Keratinocyte (primary cell): ENCODE measurements at regions not wholly inside any gene's neighbourhood (a gene's known extent, or its start where the extent isn't known, plus 50 kb on each side); places are given as distances from the start of the nearest gene placed in this dataset.

Source experiments
- DNase-seq: peaks from one replicate; pipeline ENCODE4 v3.0.0-alpha.2; 2011; ENCODE audit warnings: low read depth, missing footprints, low spot score
- FAIRE-seq: peaks from 2 replicates; lab custom pipeline; 2011; peaks lifted over from hg19 to GRCh38; lab: Jason Lieb, UNC
- H2AFZ ChIP-seq: 2 replicates; pipeline ENCODE4 v1.6.0; 2012; ENCODE audit warnings: low read length, control low read depth, inconsistent platforms; ENCODE audit not compliant: control insufficient read depth
- H3K27ac ChIP-seq: 2 replicates; pipeline ENCODE4 v1.5.1; 2011; ENCODE audit warnings: low read length; ENCODE audit not compliant: control insufficient read depth, insufficient read depth
- H3K27me3 ChIP-seq: 3 replicates; pipeline ENCODE4 v1.6.0; 2011; ENCODE audit warnings: low read length; ENCODE audit not compliant: control insufficient read depth, insufficient read depth; ENCODE audit errors: extremely low read depth
- H3K36me3 ChIP-seq, 2 experiments: 2 replicates in 1 of 2; 3 replicates in 1 of 2; pipeline ENCODE4 v1.5.1; 2011; ENCODE audit warnings: low read length in 2 of 2, mild to moderate bottlenecking in 1 of 2; ENCODE audit not compliant: control insufficient read depth in 2 of 2, insufficient read depth in 2 of 2; ENCODE audit errors: extremely low read depth in 1 of 2
- H3K4me1 ChIP-seq: 3 replicates; pipeline ENCODE4 v1.5.1; 2011; ENCODE audit warnings: low read length; ENCODE audit not compliant: control insufficient read depth, insufficient read depth; ENCODE audit errors: extremely low read depth
- H3K4me2 ChIP-seq: 3 replicates; pipeline ENCODE4 v1.6.0; 2011; ENCODE audit warnings: low read depth, low read length; ENCODE audit not compliant: control insufficient read depth, insufficient read depth; ENCODE audit errors: extremely low read depth
- H3K4me3 ChIP-seq, 3 experiments: fragments of 200-600 bp in 1 of 3; sonication (generic) in 1 of 3; 2 replicates in 2 of 3; 3 replicates in 1 of 3; pipeline ENCODE4 v1.5.1; 2011 to 2016; ENCODE audit warnings: low read length in 3 of 3, mild to moderate bottlenecking in 3 of 3, control low read depth in 2 of 3, inconsistent platforms in 1 of 3, low read depth in 1 of 3, mixed read lengths in 1 of 3, mixed run types in 1 of 3, moderate library complexity in 1 of 3; ENCODE audit not compliant: control insufficient read depth in 2 of 3, insufficient read depth in 2 of 3; ENCODE audit errors: extremely low read depth in 1 of 3
- H3K79me2 ChIP-seq: 2 replicates; pipeline ENCODE4 v1.6.0; 2012; ENCODE audit warnings: low read length; ENCODE audit not compliant: control insufficient read depth, insufficient read depth
- H3K9ac ChIP-seq: 3 replicates; pipeline ENCODE4 v1.6.0; 2011; ENCODE audit warnings: low read length; ENCODE audit not compliant: control insufficient read depth, insufficient read depth; ENCODE audit errors: extremely low read depth
- H3K9me1 ChIP-seq: 3 replicates; pipeline ENCODE4 v1.6.0; 2011; ENCODE audit warnings: low read length; ENCODE audit not compliant: control insufficient read depth, insufficient read depth; ENCODE audit errors: extremely low read depth
- H3K9me3 ChIP-seq: 2 replicates; pipeline ENCODE4 v1.5.1; 2012; ENCODE audit warnings: low read depth, low read length; ENCODE audit not compliant: control insufficient read depth
- H4K20me1 ChIP-seq: 3 replicates; pipeline ENCODE4 v1.6.0; 2011; ENCODE audit warnings: low read length; ENCODE audit not compliant: control insufficient read depth, insufficient read depth; ENCODE audit errors: extremely low read depth
- CTCF ChIP-seq, 3 experiments: IDR thresholded peaks in 1 of 3; conservative IDR thresholded peaks in 1 of 3; optimal IDR thresholded peaks in 1 of 3; 2 replicates in 2 of 3; 3 replicates in 1 of 3; pipeline versions ENCODE3 to v1.5.1; 2011; ENCODE audit warnings: low read length in 3 of 3, mild to moderate bottlenecking in 3 of 3, moderate library complexity in 2 of 3, control low read depth in 1 of 3, inconsistent platforms in 1 of 3; ENCODE audit not compliant: insufficient read depth in 2 of 3; ENCODE audit errors: extremely low read depth in 1 of 3
- EZH2 ChIP-seq: IDR thresholded peaks from one replicate; pipeline ENCODE4 v1.6.1; 2012; ENCODE audit warnings: inconsistent platforms, mild to moderate bottlenecking, low read length, moderate library complexity
- dilution Hi-C: fragments of 300-500 bp; cut with MboI; formaldehyde crosslinking; loops from one replicate; pipeline ENCODE4 v1.7.0; 2020; ENCODE audit warnings: low sequenced_read_pairs; ENCODE audit not compliant: extremely low pct_ligation_motif_present

DNA sequence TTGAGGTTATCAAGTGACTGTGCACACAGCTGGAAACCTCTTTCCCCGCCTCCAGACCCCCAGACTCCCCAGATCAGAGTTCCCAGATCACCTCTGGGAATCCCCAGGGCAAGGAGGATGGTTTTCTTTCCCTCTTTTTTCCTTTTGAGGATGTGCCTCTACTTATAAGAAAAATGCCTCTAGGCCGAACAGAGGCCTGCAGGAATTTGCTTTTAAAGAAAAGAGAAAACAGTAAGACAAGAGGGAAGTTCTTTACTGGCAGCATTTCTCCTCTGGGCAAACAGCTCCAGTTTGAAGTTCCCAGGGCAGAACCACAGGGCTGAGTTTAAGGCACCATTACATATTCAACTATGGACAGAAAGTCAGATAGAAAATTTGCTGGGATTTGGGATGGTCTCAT, 837.9 kb upstream of the LCORL start:
- H4K20me1 ChIP-seq, result no peaks in the 10 kb centered on the region
- no peak overlapping the region for H2AFZ ChIP-seq
- H3K36me3 ChIP-seq, result no peaks in the 10 kb centered on the region
- H3K9me3 ChIP-seq, result no peaks in the 10 kb centered on the region
- H3K79me2 ChIP-seq, result no peaks in the 10 kb centered on the region
- DNase-seq (no peak), FAIRE-seq (no peak)
- H3K9ac ChIP-seq, result no peak overlapping the region
- H3K27ac ChIP-seq, result no peak overlapping the region
- H3K4me3 ChIP-seq, result no peak overlapping the region
- H3K9me1 ChIP-seq, result no peaks in the 10 kb centered on the region
- H3K27me3 ChIP-seq, result no peaks in the 10 kb centered on the region
- dilution Hi-C loops, result no loop called here
- no peak overlapping the region for H3K4me2 ChIP-seq
- H3K4me1 ChIP-seq, result no peaks in the 10 kb centered on the region
- no peak for TF ChIP-seq CTCF (optimal IDR thresholded peaks at IDR 0.05 in 1 of 3, IDR thresholded peaks at IDR 0.05 in 1 of 3, conservative IDR thresholded peaks at IDR 0.05 in 1 of 3; ENCODE audit: extremely low read depth in 1 of 3, insufficient read depth in 2 of 3, low read length in 3 of 3)
- TF ChIP-seq EZH2, result no peak

DNA sequence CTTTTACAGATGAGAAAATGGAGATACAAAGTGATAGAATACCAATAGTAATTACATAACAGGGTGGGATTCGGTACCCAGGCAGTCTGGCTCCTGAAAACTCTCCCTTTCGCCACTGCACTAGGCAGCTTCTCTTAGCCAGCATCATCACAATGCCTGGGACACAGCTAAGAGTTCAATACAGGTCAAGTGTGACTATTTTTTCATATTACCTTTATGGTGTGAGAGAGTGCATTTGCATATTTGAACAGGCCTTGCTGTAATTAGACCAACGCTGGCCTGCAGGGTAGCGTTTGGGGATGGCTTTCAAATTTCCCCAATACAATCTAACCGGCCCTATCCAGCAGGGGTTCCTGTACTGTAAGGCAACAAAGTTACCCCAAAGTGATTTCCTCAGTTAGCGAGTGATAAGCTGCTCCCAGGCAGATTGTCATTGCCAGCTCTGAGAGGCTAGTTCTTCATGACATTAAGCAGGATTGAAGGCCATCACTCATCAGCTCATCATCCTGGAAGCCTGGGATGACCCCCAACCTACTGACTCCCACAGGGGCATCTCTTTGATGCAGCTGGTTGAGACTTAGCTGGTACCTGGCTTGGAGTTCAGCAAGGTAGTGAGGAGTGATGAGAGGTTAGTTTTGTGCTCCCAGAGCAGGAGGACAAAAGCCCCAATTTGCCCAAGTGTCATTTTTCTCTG, 836.8 kb upstream of the LCORL start:
- no peaks in the 10 kb centered on the region for H4K20me1 ChIP-seq
- H3K27ac ChIP-seq, result no peak overlapping the region
- no peak overlapping the region for H3K9ac ChIP-seq
- FAIRE-seq, result no peak
- no peak overlapping the region for H2AFZ ChIP-seq
- no peaks in the 10 kb centered on the region for H3K27me3 ChIP-seq
- dilution Hi-C loops, result no loop called here
- H3K79me2 ChIP-seq, result no peaks in the 10 kb centered on the region
- no peak for DNase-seq
- H3K9me3 ChIP-seq, result no peaks in the 10 kb centered on the region
- H3K4me3 ChIP-seq, result no peak overlapping the region
- TF ChIP-seq EZH2, result no peak
- H3K36me3 ChIP-seq, result no peaks in the 10 kb centered on the region
- H3K4me2 ChIP-seq, result no peak overlapping the region
- no peaks in the 10 kb centered on the region for H3K4me1 ChIP-seq
- no peaks in the 10 kb centered on the region for H3K9me1 ChIP-seq

DNA sequence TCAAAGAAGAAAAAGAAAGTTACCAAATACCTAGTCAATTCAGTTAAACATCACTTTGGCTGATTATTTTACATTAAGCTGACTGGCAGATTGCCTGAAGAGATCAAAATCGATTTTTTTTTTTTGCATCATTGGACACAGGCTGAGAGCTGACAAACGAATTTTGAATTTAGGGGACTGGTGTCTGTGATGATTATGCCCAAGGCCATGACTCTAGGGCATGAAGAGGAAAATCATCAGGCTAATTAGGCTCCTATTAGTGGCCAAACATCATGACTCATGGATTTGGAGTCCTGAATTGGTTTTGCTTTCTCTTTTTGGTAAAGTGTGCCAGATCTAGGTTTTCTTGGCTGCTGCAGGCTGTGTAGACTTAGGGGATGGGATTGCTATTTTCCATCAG, 829.3 kb upstream of the LCORL start:
- no peak for TF ChIP-seq CTCF (optimal IDR thresholded peaks at IDR 0.05 in 1 of 3, IDR thresholded peaks at IDR 0.05 in 1 of 3, conservative IDR thresholded peaks at IDR 0.05 in 1 of 3; ENCODE audit: extremely low read depth in 1 of 3, insufficient read depth in 2 of 3, low read length in 3 of 3)
- no peak for TF ChIP-seq EZH2
- no peaks in the 10 kb centered on the region for H3K36me3 ChIP-seq
- dilution Hi-C loops, result no loop called here
- no peaks in the 10 kb centered on the region for H3K9me3 ChIP-seq
- no peak overlapping the region for H3K9ac ChIP-seq
- H3K4me2 ChIP-seq, result no peak overlapping the region
- DNase-seq (no peak), FAIRE-seq (no peak)
- no peaks in the 10 kb centered on the region for H3K4me1 ChIP-seq
- no peak overlapping the region for H3K27ac ChIP-seq
- H3K27me3 ChIP-seq, result no peaks in the 10 kb centered on the region
- H2AFZ ChIP-seq, result no peak overlapping the region
- H3K4me3 ChIP-seq, result no peak overlapping the region
- H3K79me2 ChIP-seq, result no peaks in the 10 kb centered on the region
- H3K9me1 ChIP-seq, result no peaks in the 10 kb centered on the region
- H4K20me1 ChIP-seq, result no peaks in the 10 kb centered on the region
